IPS DF 19.7 (cell line): ENCODE measurements at regions not wholly inside any gene's neighbourhood (a gene's known extent, or its start where the extent isn't known, plus 50 kb on each side); places are given as distances from the start of the nearest gene placed in this dataset.
A peak's percentile ranks its signal among the peaks of the same experiment; 100 is the strongest.

ENCODE experiments used
- DNase-seq: peaks from one replicate; pipeline ENCODE4 v3.0.0-alpha.2; 2013; ENCODE audit warnings: low read depth, low spot score

DNA sequence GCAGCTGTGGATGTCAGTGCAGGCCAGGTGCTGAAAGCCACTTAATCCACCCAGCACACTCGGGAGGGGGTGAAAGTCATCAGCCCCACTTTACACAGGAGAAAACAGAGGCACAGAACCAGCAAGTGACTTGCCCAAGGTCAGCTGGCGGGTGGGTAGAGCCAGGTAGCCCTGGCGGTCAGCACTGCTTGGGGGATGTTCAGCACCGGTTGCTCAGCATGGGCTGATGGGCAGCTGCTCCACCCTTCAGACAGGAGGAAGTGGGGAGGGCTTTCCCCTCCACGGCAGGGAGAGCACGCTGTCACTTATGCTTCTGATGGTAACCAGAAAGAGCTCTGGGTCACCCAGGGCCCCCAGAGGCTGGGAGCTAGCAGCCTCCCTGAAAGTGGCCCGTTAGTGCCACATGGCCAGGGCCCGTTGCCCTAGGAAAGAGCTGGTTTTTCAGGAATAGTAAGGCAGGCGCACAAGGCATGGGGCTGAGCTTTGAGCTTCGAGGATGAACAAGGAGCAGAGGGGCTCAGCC, 417.9 kb downstream of the CTTN start:
- no peak for DNase-seq

- DNase-seq: no peak
These were observed 420.0 kb downstream of the CTTN start for GRCh38 chr11:70818351-70818750.

GRCh38 chr11:70819022-70819421, 420.7 kb downstream of the CTTN start:
- DNase-seq: no peak

DNA sequence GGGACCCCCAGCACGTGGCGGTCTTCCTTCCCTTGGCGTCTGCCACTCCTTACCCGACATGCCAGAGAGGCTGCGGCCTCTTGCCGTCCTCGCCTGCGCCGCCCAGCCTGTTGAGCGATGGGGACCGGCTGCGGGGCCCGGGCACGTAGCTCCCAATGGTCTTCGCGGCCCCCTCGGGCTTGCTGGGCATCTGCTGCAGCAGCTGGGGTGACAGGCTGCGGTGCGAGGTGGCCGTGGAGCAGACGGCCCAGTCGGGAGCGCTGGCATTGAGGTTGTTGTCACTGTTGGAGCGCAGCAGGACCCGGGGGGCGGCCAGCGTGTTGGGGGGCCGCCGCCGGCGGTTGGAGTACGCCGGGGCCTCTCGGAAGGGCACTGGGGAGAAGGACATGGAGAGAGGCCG, 422.0 kb downstream of the CTTN start:
- no peak for DNase-seq

- no peak for DNase-seq
These were observed 422.4 kb downstream of the CTTN start for GRCh38 chr11:70820712-70821111.

- no peak for DNase-seq
These were observed 425.4 kb downstream of the CTTN start for GRCh38 chr11:70823771-70824170.

DNA sequence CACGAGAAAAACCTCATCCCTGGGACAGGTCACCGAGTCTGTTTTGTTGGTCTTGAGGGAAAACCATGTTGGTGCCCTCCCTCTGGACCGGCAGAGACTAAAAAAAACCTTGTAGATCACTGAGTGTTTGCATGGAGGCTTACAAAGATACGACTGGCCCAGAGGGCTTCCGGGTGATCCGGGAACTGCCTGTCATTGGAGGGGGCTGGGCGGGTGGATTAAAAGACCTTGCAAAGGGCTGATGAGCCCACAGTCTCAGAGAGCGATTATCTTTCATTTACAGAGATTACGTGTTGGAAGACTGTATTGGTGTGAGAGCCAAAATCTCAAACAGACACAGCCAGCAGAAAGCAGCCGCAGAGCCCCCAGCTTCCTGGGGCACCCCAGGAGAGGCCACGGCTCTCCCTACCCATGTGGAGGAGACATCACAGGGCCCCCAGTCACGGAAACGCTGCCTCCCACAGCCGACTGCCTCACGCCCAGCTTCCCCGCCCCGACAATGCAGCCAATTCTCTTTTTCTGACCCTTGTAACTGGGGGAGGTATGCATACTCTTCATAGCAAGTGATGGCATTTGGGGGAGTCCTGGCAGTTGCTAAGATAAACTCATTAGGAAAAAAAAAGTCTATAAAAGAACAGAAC, 426.4 kb downstream of the CTTN start:
- no peak for DNase-seq

GRCh38 chr11:70825893-70826540, 426.4 kb downstream of the SHANK2 start:
- DNase-seq: no peak

- peak; percentile 3 for DNase-seq
These were observed 425.6 kb downstream of the SHANK2 start for GRCh38 chr11:70826541-70827335.

- DNase-seq: no peak
These were observed 423.7 kb downstream of the SHANK2 start for GRCh38 chr11:70828593-70829082.

- no peak for DNase-seq
These were observed 423.1 kb downstream of the SHANK2 start for GRCh38 chr11:70829134-70829885.

DNA sequence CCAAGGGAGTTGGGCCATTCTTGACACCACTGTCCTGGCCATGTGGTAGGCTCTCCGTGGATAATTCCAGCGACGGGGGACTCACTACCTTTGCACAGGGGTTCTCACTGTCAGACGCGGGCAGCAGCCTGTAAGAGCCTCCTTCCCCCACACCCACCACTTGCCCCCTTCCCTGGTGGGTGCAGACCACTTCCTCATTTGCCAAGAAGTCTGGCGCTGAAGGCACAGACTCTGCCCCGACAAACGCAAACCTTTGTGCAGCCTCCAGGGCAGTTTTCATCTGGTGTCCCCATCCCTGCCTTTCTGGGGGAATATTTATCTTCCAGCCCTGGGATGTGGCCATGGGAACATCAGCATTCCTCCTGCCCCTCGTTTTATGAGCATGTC, 422.5 kb downstream of the SHANK2 start:
- DNase-seq: no peak

DNA sequence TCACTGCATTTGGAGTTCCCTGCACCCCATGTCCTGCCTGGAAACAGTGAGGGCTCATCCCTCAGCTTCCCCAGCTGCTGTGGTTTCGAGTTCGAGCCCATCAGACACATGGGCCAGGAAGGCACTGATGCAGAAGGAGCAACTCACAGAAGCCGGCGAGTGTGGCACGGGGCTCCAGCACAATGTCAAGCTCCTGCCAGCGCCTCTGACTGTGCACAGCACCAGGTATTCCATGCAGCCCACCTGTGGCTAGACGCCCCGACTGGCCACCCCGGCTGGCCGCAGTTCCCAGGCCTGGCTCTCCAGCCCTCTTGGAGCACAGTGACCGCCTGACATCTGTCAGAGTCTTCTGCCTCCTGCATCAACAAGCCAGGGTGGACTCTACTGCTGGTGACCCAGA, 419.4 kb downstream of the SHANK2 start:
- no peak for DNase-seq

- DNase-seq: no peak
These were observed 418.8 kb downstream of the SHANK2 start for GRCh38 chr11:70833554-70833953.

DNA sequence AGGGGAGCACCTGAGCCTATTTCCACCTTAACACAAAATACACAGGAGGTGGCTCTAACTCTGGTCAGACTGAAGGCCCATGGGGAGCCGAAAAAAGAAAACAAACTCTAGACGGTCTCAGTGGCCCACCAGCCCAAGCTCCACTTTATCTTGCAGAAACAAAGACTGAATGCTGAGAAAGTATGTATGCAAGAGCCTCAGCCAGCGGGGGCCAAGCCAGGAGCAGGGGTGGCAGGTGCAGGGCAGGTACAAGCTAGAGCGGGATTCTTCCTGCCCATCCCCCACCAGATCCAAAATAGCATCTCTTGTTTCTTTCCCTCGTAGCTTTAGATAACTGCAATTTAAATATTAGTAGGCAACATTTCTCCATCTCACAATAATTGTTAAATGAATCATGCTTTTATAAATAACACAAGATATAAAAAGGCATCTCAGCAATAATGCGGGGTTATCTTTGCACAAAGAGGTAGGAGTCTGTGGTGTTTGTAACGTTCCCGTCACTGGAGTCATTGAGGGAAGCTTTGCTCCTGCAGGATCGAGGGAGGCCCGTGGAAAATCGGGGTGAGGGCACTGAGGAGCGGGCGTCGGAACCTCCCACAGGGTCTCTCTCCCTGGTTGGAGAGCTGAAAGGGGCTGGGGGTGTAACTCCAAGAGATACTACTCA, 418.0 kb downstream of the SHANK2 start:
- DNase-seq: peak; percentile 17

DNA sequence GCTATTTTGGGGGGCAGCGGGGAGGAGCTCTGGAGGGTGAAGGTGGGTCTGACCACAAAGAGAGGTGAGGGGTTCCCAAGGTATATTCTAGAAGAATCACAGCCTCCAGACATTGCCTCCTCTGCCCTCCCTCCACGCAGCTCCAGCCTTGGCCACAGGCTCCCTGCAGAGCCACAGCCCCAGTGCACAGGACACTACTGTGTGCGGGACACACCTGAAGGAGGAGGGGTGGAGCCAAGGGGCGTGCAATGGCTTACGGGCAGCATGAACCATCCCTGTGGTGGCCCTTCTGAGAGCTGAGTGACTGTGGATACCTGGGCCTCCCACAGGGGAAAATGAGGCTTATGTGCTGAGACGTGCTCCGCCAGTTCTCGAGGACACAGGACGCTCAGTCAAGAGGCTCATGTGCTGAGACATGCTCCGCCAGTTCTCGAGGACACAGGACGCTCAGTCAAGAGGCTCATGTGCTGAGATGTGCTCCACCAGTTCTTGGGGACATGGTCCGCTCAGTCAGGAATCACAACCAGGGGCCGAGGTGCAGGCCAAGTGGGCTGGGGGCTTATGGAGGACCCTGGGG, 417.3 kb downstream of the SHANK2 start:
- DNase-seq: no peak

DNA sequence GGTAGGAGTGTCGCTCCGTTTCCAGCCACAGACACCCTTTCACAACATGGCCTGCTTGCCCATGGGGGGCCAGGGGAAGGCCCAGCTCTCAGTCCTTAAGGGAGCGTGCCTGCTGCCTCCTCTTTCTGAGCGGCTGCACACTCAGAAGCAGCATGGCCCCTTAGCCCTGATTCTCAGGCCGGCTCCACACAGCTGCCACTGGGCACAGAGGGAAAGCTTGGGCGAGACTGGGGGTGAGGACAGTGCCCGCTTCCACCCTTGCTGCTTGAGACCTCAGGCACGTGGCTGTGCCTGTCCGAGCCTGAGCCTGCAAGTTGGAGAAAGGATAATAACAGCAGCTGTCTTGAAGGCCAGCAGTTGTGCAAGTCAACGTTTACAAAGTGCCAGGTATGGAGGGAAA, 416.3 kb downstream of the SHANK2 start:
- DNase-seq: no peak

GRCh38 chr11:70838198-70838597, 414.2 kb downstream of the SHANK2 start:
- DNase-seq: no peak

- DNase-seq: no peak
These were observed 412.5 kb downstream of the SHANK2 start for GRCh38 chr11:70839851-70840250.

DNA sequence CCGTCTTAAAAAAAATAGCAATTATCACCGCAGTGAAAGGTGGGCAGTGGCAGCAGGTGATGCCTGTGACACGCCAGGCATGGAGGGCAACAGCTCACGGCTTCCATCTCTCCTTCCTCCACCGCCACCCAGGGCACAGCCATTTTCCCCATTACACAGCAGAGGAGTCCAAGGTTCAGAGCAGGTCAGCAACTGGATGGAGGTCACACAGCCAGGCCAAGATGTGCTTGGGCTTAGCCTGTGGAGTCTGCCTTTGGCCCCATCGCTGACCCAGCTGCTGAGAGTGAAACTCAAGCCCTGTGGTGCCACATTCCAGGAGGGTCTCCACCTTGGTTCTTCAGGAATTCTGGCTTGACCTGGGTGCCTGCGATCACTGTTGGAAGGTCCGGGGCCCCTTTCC, 411.1 kb downstream of the SHANK2 start:
- DNase-seq: no peak

- no peak for DNase-seq
These were observed 410.1 kb downstream of the SHANK2 start for GRCh38 chr11:70842256-70842655.
